Left colon (tissue), 2 donors: ENCODE measurements at regions not wholly inside any gene's neighbourhood (a gene's known extent, or its start where the extent isn't known, plus 50 kb on each side); places are given as distances from the start of the nearest gene placed in this dataset.
"Not testable (repeated sequence)": the region's sequence is repeated elsewhere in the genome, so short reads cannot be mapped to it uniquely, and the experiment has no call there.

Experiments
- ATAC-seq: fragments of 200-7000 bp; cut with Tn5 transposase; one replicate; pipeline ENCODE4 v1.9.1; 2020; ENCODE audit warnings: mild to moderate bottlenecking, moderate library complexity
- DNase-seq, 2 donors: peaks; one replicate each; pipeline ENCODE4 v3.0.0-alpha.2; 2020
- intact Hi-C, 2 donors: fragments of 100-400 bp; cut with DNase I in 1 of 2; cut with micrococcal nuclease in 1 of 2; formaldehyde crosslinking; loops; one replicate each; pipeline versions ENCODE4 v1.11.2 to v1.14.0; 2022; cut with DNase I, micrococcal nuclease
- donor health status: DM: no; HTN: no; CAD: no.
- donor health status: DM: yes; HTN: yes; CAD: no.

GRCh38 chr1:164006186-164006585 is 552.8 kb upstream of the PBX1 start:
- DNase-seq, intact Hi-C loops, ATAC-seq: not testable (repeated sequence)

GRCh38 chr1:164006621-164007020 is 552.4 kb upstream of the PBX1 start:
- intact Hi-C loops, result no loop called here
- no peak for ATAC-seq
- no peak for DNase-seq

GRCh38 chr1:164017239-164017638 is 541.7 kb upstream of the PBX1 start:
- intact Hi-C loops, result no loop called here
- no peak for DNase-seq
- no peak for ATAC-seq

- intact Hi-C loops, result no loop called here
- no peak for DNase-seq
- ATAC-seq, result no peak
Observed at GRCh38 chr1:164020391-164020790, 538.6 kb upstream of the PBX1 start.

GRCh38 chr1:164021813-164022212 is 537.2 kb upstream of the PBX1 start:
- no peak for ATAC-seq
- intact Hi-C loops, result no loop called here
- DNase-seq, result no peak

DNA sequence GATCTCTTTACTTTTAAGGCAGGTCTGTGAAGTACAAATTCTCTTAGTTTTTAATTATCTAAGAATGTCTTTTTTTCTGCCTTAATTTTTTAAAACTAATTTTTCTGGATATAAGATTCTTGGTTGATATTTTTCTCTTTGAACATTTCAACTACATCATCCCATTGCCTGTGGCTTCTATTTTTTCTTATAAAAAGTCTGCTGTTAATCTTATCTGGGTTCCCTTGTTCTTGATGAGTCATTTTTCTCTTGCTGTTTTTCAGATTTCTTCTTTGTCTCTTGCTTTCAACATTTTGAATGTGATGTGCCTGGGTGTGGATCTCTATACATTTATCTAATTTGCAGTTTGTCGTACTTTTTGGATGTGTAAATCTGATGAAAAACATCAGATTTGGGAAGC is 525.2 kb upstream of the PBX1 start:
- intact Hi-C loops, result no loop called here
- ATAC-seq, result no peak

DNA sequence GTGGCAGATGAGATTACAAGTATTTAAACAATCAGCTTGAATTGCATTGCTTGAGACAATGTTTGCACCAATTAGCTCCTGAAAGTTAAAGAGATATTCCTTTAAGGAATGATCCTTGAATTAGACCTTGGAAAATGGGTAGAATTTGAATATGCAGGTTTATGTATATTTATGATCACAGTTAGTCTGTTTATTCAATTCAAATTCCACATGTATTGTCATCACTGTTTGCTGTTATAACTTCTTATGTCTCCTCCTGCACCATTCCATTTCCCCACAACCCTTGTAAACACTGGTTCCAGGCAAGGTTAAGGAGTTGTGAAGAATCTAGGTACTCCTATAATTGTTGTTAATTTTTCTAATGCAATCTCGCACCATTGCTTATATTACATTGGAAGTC is 518.2 kb upstream of the PBX1 start:
- intact Hi-C loops, result no loop called here
- ATAC-seq, result no peak
- DNase-seq, result no peak

More for the DNA sequence above, 525.2 kb upstream of the PBX1 start:
- no peak for DNase-seq

- ATAC-seq, result no peak
- no peak for DNase-seq
- intact Hi-C loops, result no loop called here
Observed at GRCh38 chr1:164051782-164052181, 507.2 kb upstream of the PBX1 start.

DNA sequence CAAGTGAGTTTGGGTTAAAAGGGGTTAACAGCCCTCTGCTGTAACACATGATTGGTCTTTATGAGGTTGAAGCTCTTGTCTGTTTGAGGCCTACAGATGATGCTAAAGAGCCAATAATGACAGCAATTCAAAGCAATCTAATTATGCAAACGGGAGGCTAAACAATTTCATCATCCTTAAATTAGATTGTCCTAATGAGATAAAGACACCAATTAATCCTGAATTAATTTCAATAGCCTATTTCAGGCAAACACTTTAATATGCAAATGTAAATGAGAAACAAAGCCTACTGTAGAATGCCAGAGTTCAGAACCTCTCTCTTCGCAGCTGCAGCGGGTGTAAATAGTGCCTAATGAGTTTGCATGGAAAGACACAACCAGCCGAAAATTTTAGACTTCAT is 504.7 kb upstream of the PBX1 start:
- intact Hi-C loops, result no loop called here
- DNase-seq, result no peak
- ATAC-seq, result no peak

GRCh38 chr1:164058198-164058597 is 500.8 kb upstream of the PBX1 start:
- intact Hi-C loops, result no loop called here
- DNase-seq, result no peak
- ATAC-seq, result no peak

DNA sequence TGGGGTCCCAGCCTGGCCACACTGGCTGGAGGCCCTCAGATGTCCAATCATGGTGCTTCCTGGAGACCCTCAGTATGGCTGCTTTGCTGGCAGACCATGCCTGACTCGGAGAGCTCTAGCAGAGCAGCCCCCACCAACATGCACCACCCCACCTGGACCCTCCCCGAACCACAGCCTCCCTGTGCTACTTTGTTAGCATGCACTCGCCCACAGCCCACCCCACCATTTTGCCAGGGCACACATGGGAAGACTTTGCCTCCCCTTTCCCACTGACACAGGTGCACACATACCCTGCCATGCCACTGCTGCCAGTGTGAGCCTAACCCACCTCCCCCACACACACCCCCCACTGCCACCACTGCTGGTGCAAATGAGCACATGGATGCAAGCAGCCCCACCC is 497.5 kb upstream of the PBX1 start:
- no peak for ATAC-seq
- no peak for DNase-seq
- intact Hi-C loops, result no loop called here

DNA sequence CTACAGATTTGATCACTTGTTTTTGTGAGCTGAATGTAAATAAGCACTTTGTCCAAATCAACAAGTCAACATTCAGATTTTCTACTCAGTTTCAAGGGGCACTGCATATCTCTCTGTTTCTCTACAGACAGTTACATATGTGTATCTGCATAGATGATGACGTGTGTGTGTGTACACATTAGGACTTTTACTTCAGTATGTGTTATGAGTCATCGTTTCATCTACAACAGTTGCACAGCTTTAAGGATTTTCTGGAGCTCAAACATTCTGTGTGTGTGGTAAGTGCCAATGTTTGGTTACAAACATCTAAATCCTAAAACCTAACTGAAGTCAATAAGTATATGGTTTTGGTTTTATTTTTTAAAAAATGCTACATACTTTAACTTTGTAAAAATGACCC is 494.5 kb upstream of the PBX1 start:
- no peak for ATAC-seq
- intact Hi-C loops, result no loop called here

DNA sequence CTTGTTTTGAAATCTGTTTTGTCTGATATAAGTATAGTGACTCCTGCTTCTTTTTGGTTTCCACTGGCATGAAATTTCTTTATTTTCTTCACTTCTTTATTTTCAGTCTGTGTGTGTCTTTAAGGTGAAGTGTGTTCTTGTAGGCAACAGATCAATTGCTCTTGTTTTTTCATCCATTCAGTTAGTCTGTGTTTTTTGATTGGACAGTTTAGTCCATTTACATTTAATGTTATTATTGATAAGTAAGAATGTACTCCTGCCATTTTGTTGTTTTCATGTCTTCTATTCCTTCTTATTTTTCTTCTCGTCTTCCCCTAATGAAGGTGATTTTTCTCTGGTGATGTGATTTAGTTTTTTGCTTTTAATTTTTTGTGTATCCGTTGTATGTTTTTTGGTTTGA is 487.7 kb upstream of the PBX1 start:
- ATAC-seq, result no peak
- intact Hi-C loops, result no loop called here
- no peak for DNase-seq

More for the DNA sequence above, 494.5 kb upstream of the PBX1 start:
- no peak for DNase-seq

DNA sequence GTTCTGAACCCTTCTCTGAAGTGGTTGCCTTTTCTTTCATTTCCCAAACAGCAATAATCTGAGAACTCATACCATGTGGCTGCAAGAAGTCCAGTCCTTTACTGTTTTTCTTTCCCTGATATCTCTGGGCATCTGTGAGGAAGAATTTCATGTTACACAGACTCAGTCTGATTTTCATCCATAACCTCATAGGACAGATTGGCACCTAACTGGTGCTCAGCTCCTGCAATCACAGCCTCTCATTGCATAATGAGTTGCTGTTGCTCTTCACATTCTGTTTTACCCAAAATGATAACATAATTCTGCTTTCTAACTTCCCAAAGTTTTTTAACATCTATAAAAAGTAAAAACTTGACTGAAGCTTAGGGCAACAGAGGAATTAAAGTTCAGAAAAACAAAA is 472.2 kb upstream of the PBX1 start:
- intact Hi-C loops, result no loop called here
- ATAC-seq (no peak), DNase-seq (no peak)

GRCh38 chr1:164087906-164088453 is 471.0 kb upstream of the PBX1 start:
- intact Hi-C loops, result no loop called here
- DNase-seq, result no peak
- ATAC-seq, result no peak

- ATAC-seq (no peak), DNase-seq (peak in 1 of 2 donors; percentile 10)
- intact Hi-C loops, result no loop called here
Observed at GRCh38 chr1:164092603-164093353, 466.2 kb upstream of the PBX1 start.

- no peak for ATAC-seq
- intact Hi-C loops, result no loop called here
Observed at GRCh38 chr1:164093543-164093942, 465.4 kb upstream of the PBX1 start.

GRCh38 chr1:164101802-164102201 is 457.2 kb upstream of the PBX1 start:
- intact Hi-C loops, result no loop called here
- ATAC-seq, result no peak
- DNase-seq, result no peak

More at GRCh38 chr1:164093543-164093942, 465.4 kb upstream of the PBX1 start:
- no peak for DNase-seq

- ATAC-seq (no peak), DNase-seq (no peak)
- intact Hi-C loops, result no loop called here
Observed at GRCh38 chr1:164131949-164132348, 427.0 kb upstream of the PBX1 start.

- DNase-seq (no peak), ATAC-seq (peak; percentile 99)
Observed at GRCh38 chr1:164137273-164137925, 421.6 kb upstream of the PBX1 start.

More at GRCh38 chr1:164137273-164137925, 421.6 kb upstream of the PBX1 start:
- intact Hi-C loops, result no loop called here
